HEK293 (cell line): ENCODE measurements at regions not wholly inside any gene's neighbourhood (a gene's known extent, or its start where the extent isn't known, plus 50 kb on each side); places are given as distances from the start of the nearest gene placed in this dataset.

ENCODE experiments used
- ZBTB21 ChIP-seq: fragments of 450-650 bp; formaldehyde crosslinking; IDR thresholded peaks from 2 replicates; pipeline ENCODE4 v1.5.1; 2017; ENCODE audit warnings: missing biosample characterization, missing genetic modification characterization
- ZNF449 ChIP-seq: fragments of 450-650 bp; formaldehyde crosslinking; IDR thresholded peaks from 2 replicates; pipeline ENCODE4 v1.5.1; 2017; ENCODE audit warnings: missing biosample characterization, mild to moderate bottlenecking, missing genetic modification characterization, moderate library complexity
- ZSCAN23 ChIP-seq: fragments of 450-650 bp; formaldehyde crosslinking; IDR thresholded peaks from 2 replicates; pipeline ENCODE4 v1.5.1; 2016; ENCODE audit warnings: missing biosample characterization, missing genetic modification characterization

- no peak for TF ChIP-seq ZBTB21 (tag by site-specific recombination)
- no peak for TF ChIP-seq ZSCAN23 (tag by site-specific recombination)
- no peak for TF ChIP-seq ZNF449 (tag by site-specific recombination)
These were observed 242.7 kb upstream of the JUN start for GRCh38 chr1:59026472-59026948.
